ENCODE measurements at regions not wholly inside any gene's neighbourhood (a gene's known extent, or its start where the extent isn't known, plus 50 kb on each side); places are given as distances from the start of the nearest gene placed in this dataset.

DNA sequence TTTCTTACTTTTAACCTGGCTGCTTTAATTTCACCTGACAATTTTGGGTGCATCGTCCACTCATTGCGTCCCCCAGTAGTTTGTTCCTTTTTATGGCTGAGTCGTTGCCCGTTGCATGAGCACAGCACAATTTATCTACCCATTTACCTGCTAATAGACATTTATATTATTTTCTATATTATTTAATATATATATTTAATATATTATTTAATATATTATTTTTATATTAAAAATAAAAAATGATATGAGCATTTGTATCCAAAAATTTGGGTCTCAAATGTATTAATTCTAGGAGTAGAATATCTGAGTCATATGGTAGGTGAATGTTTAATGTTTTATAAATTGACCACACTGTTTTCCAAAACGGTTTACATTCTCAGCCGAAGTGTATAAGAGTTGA, 300.2 kb downstream of the THBS2 start:
- Histone ChIP-seq H3K27me3 (ENCODE audit: insufficient read depth, low read length) (no peaks in the 10 kb centered on the region), H3K79me2 (ENCODE audit: insufficient read depth, low read length) (no peaks in the 10 kb centered on the region), H3K4me1 (ENCODE audit: insufficient read depth, low read length) (no peaks in the 10 kb centered on the region), H2AFZ (ENCODE audit: low read depth, low read length) (no peak overlapping the region), H4K20me1 (ENCODE audit: insufficient read depth, low read length) (no peaks in the 10 kb centered on the region), H3K9me3 (ENCODE audit: insufficient read depth, low read depth, low read length) (peaks cover 4% of the 10 kb centered on the region), H3K27ac (ENCODE audit: low read depth, low read length) (no peak overlapping the region), H3K36me3 (ENCODE audit: insufficient read depth, low read length) (no peaks in the 10 kb centered on the region), H3K4me3 (ENCODE audit: insufficient read depth, low read depth, low read length) (no peak overlapping the region), H3K4me2 (ENCODE audit: low read length) (no peak overlapping the region), H3K9ac (ENCODE audit: low read length) (no peak overlapping the region)
- Mint-ChIP-seq H3K27ac (ENCODE audit: unreplicated experiment) (no peak overlapping the region), H3K9me3 (ENCODE audit: unreplicated experiment) (peaks cover 1% of the 10 kb centered on the region), H3K4me3 (ENCODE audit: unreplicated experiment) (no peak overlapping the region), H3K36me3 (ENCODE audit: low read depth, unreplicated experiment) (no peaks in the 10 kb centered on the region), H3K4me1 (ENCODE audit: low read depth, unreplicated experiment) (peaks cover 10% of the 10 kb centered on the region), H3K27me3 (ENCODE audit: low read depth, unreplicated experiment) (peaks cover 3% of the 10 kb centered on the region)
- FAIRE-seq, result no peak
- DNase-seq (ENCODE audit: low read depth), result no peak
- no peak for TF ChIP-seq EZH2 (IDR thresholded peaks at IDR 0.05; ENCODE audit: insufficient read depth, low read length)
- TF ChIP-seq, protein P1, sequence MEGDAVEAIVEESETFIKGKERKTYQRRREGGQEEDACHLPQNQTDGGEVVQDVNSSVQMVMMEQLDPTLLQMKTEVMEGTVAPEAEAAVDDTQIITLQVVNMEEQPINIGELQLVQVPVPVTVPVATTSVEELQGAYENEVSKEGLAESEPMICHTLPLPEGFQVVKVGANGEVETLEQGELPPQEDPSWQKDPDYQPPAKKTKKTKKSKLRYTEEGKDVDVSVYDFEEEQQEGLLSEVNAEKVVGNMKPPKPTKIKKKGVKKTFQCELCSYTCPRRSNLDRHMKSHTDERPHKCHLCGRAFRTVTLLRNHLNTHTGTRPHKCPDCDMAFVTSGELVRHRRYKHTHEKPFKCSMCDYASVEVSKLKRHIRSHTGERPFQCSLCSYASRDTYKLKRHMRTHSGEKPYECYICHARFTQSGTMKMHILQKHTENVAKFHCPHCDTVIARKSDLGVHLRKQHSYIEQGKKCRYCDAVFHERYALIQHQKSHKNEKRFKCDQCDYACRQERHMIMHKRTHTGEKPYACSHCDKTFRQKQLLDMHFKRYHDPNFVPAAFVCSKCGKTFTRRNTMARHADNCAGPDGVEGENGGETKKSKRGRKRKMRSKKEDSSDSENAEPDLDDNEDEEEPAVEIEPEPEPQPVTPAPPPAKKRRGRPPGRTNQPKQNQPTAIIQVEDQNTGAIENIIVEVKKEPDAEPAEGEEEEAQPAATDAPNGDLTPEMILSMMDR (IDR thresholded peaks at IDR 0.05; ENCODE audit: insufficient read depth, low read depth, low read length), result no peak

DNA sequence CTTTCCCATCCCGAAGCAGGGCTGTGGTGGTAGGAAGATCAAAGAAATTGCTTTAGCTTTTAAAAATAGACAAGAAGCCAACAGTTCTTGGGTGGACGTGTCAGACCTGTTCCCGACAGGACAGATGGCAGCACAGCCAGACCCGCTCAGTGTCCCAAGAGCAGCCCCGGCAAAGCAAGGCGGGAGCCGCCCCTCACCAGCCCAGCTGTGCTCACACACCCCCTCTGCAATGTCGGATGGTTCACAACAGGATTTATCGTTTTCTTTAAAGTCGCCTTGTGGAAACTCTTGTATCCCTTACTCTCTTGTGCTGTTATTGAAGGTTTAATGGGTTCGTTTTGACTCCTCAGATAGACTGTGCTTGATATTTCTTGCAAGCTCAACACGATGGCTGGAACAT, 302.4 kb downstream of the THBS2 start:
- peaks cover 6% of the 10 kb centered on the region for H3K27me3 ChIP-seq (ENCODE audit: insufficient read depth, low read length)
- DNase-seq (ENCODE audit: low read depth), result no peak
- H3K27ac ChIP-seq (ENCODE audit: low read depth, low read length), result no peak overlapping the region
- TF ChIP-seq EZH2 (IDR thresholded peaks at IDR 0.05; ENCODE audit: insufficient read depth, low read length), result no peak
- TF ChIP-seq, protein P1 (IDR thresholded peaks at IDR 0.05; ENCODE audit: insufficient read depth, low read depth, low read length), result no peak
- no peaks in the 10 kb centered on the region for H3K79me2 ChIP-seq (ENCODE audit: insufficient read depth, low read length)
- H3K27me3 Mint-ChIP-seq (ENCODE audit: low read depth, unreplicated experiment), result peaks cover 16% of the 10 kb centered on the region
- no peaks in the 10 kb centered on the region for H3K36me3 ChIP-seq (ENCODE audit: insufficient read depth, low read length)
- H3K4me3 ChIP-seq (ENCODE audit: insufficient read depth, low read depth, low read length), result no peak overlapping the region
- no peaks in the 10 kb centered on the region for H3K4me1 ChIP-seq (ENCODE audit: insufficient read depth, low read length)
- FAIRE-seq, result no peak
- peaks cover 4% of the 10 kb centered on the region for H3K9me3 ChIP-seq (ENCODE audit: insufficient read depth, low read depth, low read length)
- H2AFZ ChIP-seq (ENCODE audit: low read depth, low read length), result no peak overlapping the region
- no peaks in the 10 kb centered on the region for H4K20me1 ChIP-seq (ENCODE audit: insufficient read depth, low read length)
- no peak overlapping the region for H3K4me3 Mint-ChIP-seq (ENCODE audit: unreplicated experiment)
- H3K9ac ChIP-seq (ENCODE audit: low read length), result no peak overlapping the region
- no peak overlapping the region for H3K4me2 ChIP-seq (ENCODE audit: low read length)
- H3K27ac Mint-ChIP-seq (ENCODE audit: unreplicated experiment), result no peak overlapping the region
- H3K4me1 Mint-ChIP-seq (ENCODE audit: low read depth, unreplicated experiment), result peaks cover 2% of the 10 kb centered on the region
- no peaks in the 10 kb centered on the region for H3K36me3 Mint-ChIP-seq (ENCODE audit: low read depth, unreplicated experiment)
- peaks cover 3% of the 10 kb centered on the region for H3K9me3 Mint-ChIP-seq (ENCODE audit: unreplicated experiment)

DNA sequence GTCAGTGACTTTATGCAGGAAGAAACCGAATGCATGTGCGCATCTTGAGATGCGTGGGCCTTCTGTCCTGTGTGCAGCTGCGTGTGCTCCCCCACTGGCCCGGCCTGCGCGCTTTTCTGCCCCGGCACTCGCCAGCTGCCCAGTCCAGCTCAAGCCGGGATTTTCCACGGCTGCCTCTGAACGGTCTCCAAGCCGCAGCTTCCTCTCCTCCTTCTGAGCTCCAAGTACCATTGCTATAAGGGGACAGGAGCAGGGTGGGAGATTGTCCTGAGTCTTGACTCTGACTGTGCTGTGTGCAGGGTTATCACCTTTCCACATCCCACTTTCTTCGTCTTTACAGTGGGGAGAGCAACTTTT, 302.8 kb downstream of the THBS2 start:
- H3K79me2 ChIP-seq (ENCODE audit: insufficient read depth, low read length), result no peaks in the 10 kb centered on the region
- no peaks in the 10 kb centered on the region for H3K4me1 ChIP-seq (ENCODE audit: insufficient read depth, low read length)
- FAIRE-seq (no peak), DNase-seq (ENCODE audit: low read depth) (no peak)
- Mint-ChIP-seq H3K36me3 (ENCODE audit: low read depth, unreplicated experiment) (no peaks in the 10 kb centered on the region), H3K27me3 (ENCODE audit: low read depth, unreplicated experiment) (peaks cover 16% of the 10 kb centered on the region), H3K9me3 (ENCODE audit: unreplicated experiment) (peaks cover 3% of the 10 kb centered on the region), H3K4me3 (ENCODE audit: unreplicated experiment) (no peak overlapping the region), H3K4me1 (ENCODE audit: low read depth, unreplicated experiment) (no peaks in the 10 kb centered on the region), H3K27ac (ENCODE audit: unreplicated experiment) (no peak overlapping the region)
- peaks cover 6% of the 10 kb centered on the region for H3K27me3 ChIP-seq (ENCODE audit: insufficient read depth, low read length)
- H3K9me3 ChIP-seq (ENCODE audit: insufficient read depth, low read depth, low read length), result peaks cover 4% of the 10 kb centered on the region
- no peaks in the 10 kb centered on the region for H4K20me1 ChIP-seq (ENCODE audit: insufficient read depth, low read length)
- TF ChIP-seq, protein P1 (IDR thresholded peaks at IDR 0.05; ENCODE audit: insufficient read depth, low read depth, low read length), result no peak
- TF ChIP-seq EZH2 (IDR thresholded peaks at IDR 0.05; ENCODE audit: insufficient read depth, low read length), result no peak
- H2AFZ ChIP-seq (ENCODE audit: low read depth, low read length), result peak overlapping the region; percentile 11
- H3K36me3 ChIP-seq (ENCODE audit: insufficient read depth, low read length), result no peaks in the 10 kb centered on the region
- no peak overlapping the region for H3K9ac ChIP-seq (ENCODE audit: low read length)
- H3K27ac ChIP-seq (ENCODE audit: low read depth, low read length), result no peak overlapping the region
- H3K4me2 ChIP-seq (ENCODE audit: low read length), result no peak overlapping the region
- H3K4me3 ChIP-seq (ENCODE audit: insufficient read depth, low read depth, low read length), result no peak overlapping the region
